ENCODE measurements at regions not wholly inside any gene's neighbourhood (a gene's known extent, or its start where the extent isn't known, plus 50 kb on each side); places are given as distances from the start of the nearest gene placed in this dataset.
"Not testable (repeated sequence)": the region's sequence is repeated elsewhere in the genome, so short reads cannot be mapped to it uniquely, and the experiment has no call there.

DNA sequence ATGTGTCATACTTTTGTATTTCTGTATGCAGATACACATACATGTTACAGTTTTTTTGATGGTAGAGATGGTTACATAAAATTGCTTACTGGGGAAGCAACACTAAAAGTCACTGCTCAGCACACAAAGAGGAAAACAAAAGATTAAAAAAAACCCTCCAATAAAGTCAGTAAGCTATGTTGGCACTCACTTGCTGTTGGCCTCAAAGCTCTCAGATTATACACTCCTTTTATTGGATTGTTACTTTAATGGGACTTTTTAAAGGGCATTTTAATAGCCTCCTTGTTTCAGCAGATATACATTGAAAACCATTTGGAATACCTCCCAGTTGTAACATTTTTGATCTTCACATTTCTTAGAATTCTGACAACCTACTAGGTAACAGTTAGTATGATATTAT is 222.0 kb upstream of the HHIP start:
- no peak overlapping the region for H2BK12ac ChIP-seq (ENCODE audit: insufficient read length, low read depth, low read length)
- no peak overlapping the region for H2BK20ac ChIP-seq (ENCODE audit: low read depth, low read length, poor library complexity, severe bottlenecking)
- no peaks in the 10 kb centered on the region for H3K27me3 ChIP-seq (ENCODE audit: insufficient read depth, low read length)
- H3K9me3 ChIP-seq (ENCODE audit: control insufficient read depth, low read depth, low read length): no peaks in the 10 kb centered on the region
- H3K56ac ChIP-seq (ENCODE audit: insufficient read length, low read depth, low read length): no peak overlapping the region
- H3K23ac ChIP-seq (ENCODE audit: insufficient read length, low read depth, low read length): no peak overlapping the region
- no peak overlapping the region for H3K18ac ChIP-seq (ENCODE audit: insufficient read length, low read depth, low read length)
- H3K4me1 Mint-ChIP-seq: peaks cover 11 to 12% of the 10 kb centered on the region in 2 experiments
- H3K4ac ChIP-seq (ENCODE audit: low read depth, low read length): no peak overlapping the region
- no peak overlapping the region for H3K4me2 ChIP-seq (ENCODE audit: insufficient read depth, insufficient read length, low read length)
- H2AFZ ChIP-seq (ENCODE audit: low read length): no peak overlapping the region
- no peak for DNase-seq
- no peak overlapping the region for H3T11ph ChIP-seq (ENCODE audit: low read length)
- H3K14ac ChIP-seq (ENCODE audit: insufficient read depth, low read length): no peak overlapping the region
- no peaks in the 10 kb centered on the region for H3K79me1 ChIP-seq (ENCODE audit: insufficient read depth, low read depth, low read length, poor library complexity, severe bottlenecking)
- no peak overlapping the region for H3K4me3 Mint-ChIP-seq
- no peaks in the 10 kb centered on the region for H3K27me3 Mint-ChIP-seq (ENCODE audit: low read depth)
- no peak overlapping the region for H3K27ac Mint-ChIP-seq
- H2AK5ac ChIP-seq (ENCODE audit: insufficient read length, low read length): no peak overlapping the region
- H3K4me1 ChIP-seq (ENCODE audit: insufficient read depth, low read length): no peaks in the 10 kb centered on the region; the same call in 1 of the 2 replicates
- no peak overlapping the region for H2BK15ac ChIP-seq (ENCODE audit: low read depth, low read length)
- TF ChIP-seq, protein P1, sequence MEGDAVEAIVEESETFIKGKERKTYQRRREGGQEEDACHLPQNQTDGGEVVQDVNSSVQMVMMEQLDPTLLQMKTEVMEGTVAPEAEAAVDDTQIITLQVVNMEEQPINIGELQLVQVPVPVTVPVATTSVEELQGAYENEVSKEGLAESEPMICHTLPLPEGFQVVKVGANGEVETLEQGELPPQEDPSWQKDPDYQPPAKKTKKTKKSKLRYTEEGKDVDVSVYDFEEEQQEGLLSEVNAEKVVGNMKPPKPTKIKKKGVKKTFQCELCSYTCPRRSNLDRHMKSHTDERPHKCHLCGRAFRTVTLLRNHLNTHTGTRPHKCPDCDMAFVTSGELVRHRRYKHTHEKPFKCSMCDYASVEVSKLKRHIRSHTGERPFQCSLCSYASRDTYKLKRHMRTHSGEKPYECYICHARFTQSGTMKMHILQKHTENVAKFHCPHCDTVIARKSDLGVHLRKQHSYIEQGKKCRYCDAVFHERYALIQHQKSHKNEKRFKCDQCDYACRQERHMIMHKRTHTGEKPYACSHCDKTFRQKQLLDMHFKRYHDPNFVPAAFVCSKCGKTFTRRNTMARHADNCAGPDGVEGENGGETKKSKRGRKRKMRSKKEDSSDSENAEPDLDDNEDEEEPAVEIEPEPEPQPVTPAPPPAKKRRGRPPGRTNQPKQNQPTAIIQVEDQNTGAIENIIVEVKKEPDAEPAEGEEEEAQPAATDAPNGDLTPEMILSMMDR (conservative IDR thresholded peaks at IDR 0.05): no peak
- H3K36me3 Mint-ChIP-seq (ENCODE audit: insufficient read depth in 1 of 3, low read depth in 3 of 3): no peaks in the 10 kb centered on the region
- no peaks in the 10 kb centered on the region for H3K79me2 ChIP-seq (ENCODE audit: insufficient read depth, low read length)
- no peak overlapping the region for H3K27ac ChIP-seq (ENCODE audit: insufficient read length, low read depth, low read length)
- H2BK120ac ChIP-seq (ENCODE audit: low read depth, low read length, poor library complexity, severe bottlenecking): no peak overlapping the region
- H3K23me2 ChIP-seq (ENCODE audit: insufficient read length, low read depth, low read length, poor library complexity, severe bottlenecking): no peaks in the 10 kb centered on the region
- H4K91ac ChIP-seq (ENCODE audit: insufficient read length, low read depth, low read length): no peak overlapping the region
- H4K5ac ChIP-seq (ENCODE audit: insufficient read length, low read depth, low read length): no peak overlapping the region
- no peak overlapping the region for H4K8ac ChIP-seq (replicated peaks; ENCODE audit: insufficient read length, low read depth, low read length)
- H2BK5ac ChIP-seq (ENCODE audit: insufficient read length, low read length): no peak overlapping the region
- H4K20me1 ChIP-seq (ENCODE audit: control insufficient read depth, insufficient read depth, insufficient read length): no peaks in the 10 kb centered on the region
- H3K9me3 Mint-ChIP-seq: no peaks in the 10 kb centered on the region
- no peak overlapping the region for H3K9ac ChIP-seq (ENCODE audit: extremely low read depth, insufficient read length, low read length)

DNA sequence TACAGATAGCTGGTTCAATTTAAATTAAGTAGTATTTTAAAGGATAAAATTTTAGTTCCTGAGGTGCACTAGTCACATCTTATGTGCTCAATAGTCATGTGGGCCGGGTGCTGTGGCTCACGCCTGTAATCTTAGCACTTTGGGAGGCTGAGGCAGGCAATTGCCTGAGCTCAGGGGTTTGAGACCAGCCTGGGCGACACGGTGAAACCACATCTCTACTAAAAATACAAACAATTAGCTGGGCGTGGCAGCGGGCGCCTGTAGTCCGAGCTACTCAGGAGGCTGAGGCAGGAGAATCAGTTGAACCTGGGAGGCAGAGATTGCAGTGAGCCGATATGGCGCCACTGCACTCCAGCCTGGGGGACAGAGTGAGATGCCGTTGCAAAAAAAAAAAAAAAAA is 219.9 kb upstream of the HHIP start:
- H3K4ac ChIP-seq (ENCODE audit: low read depth, low read length); H2BK5ac ChIP-seq (ENCODE audit: insufficient read length, low read length); H4K8ac ChIP-seq (replicated peaks; ENCODE audit: insufficient read length, low read depth, low read length); H3K27me3 Mint-ChIP-seq (ENCODE audit: low read depth); H3K9me3 Mint-ChIP-seq; H4K5ac ChIP-seq (ENCODE audit: insufficient read length, low read depth, low read length); H2AFZ ChIP-seq (ENCODE audit: low read length); H4K20me1 ChIP-seq (ENCODE audit: control insufficient read depth, insufficient read depth, insufficient read length); H3K36me3 Mint-ChIP-seq (ENCODE audit: insufficient read depth in 1 of 3, low read depth in 3 of 3); H3K18ac ChIP-seq (ENCODE audit: insufficient read length, low read depth, low read length); H2BK120ac ChIP-seq (ENCODE audit: low read depth, low read length, poor library complexity, severe bottlenecking); H3K79me2 ChIP-seq (ENCODE audit: insufficient read depth, low read length); H3K27me3 ChIP-seq (ENCODE audit: insufficient read depth, low read length); H3T11ph ChIP-seq (ENCODE audit: low read length); H3K27ac Mint-ChIP-seq; H3K56ac ChIP-seq (ENCODE audit: insufficient read length, low read depth, low read length); H3K27ac ChIP-seq (ENCODE audit: insufficient read length, low read depth, low read length); H3K9me3 ChIP-seq (ENCODE audit: control insufficient read depth, low read depth, low read length); H2AK5ac ChIP-seq (ENCODE audit: insufficient read length, low read length); H2BK15ac ChIP-seq (ENCODE audit: low read depth, low read length); H3K23me2 ChIP-seq (ENCODE audit: insufficient read length, low read depth, low read length, poor library complexity, severe bottlenecking); DNase-seq; H3K14ac ChIP-seq (ENCODE audit: insufficient read depth, low read length); H3K23ac ChIP-seq (ENCODE audit: insufficient read length, low read depth, low read length); H3K4me3 Mint-ChIP-seq; H2BK12ac ChIP-seq (ENCODE audit: insufficient read length, low read depth, low read length); H4K91ac ChIP-seq (ENCODE audit: insufficient read length, low read depth, low read length); H3K9ac ChIP-seq (ENCODE audit: extremely low read depth, insufficient read length, low read length); H3K4me2 ChIP-seq (ENCODE audit: insufficient read depth, insufficient read length, low read length); H2BK20ac ChIP-seq (ENCODE audit: low read depth, low read length, poor library complexity, severe bottlenecking); H3K4me1 ChIP-seq (ENCODE audit: insufficient read depth, low read length); H3K79me1 ChIP-seq (ENCODE audit: insufficient read depth, low read depth, low read length, poor library complexity, severe bottlenecking): not testable (repeated sequence)
- H3K4me1 Mint-ChIP-seq: peaks cover 11 to 12% of the 10 kb centered on the region in 2 experiments
- no CpG with 5 or more reads among the region's 11 CpGs for WGBS (ENCODE audit: extremely low coverage, insufficient read length, low lambda C conversion rate)
